ENCODE measurements at regions not wholly inside any gene's neighbourhood (a gene's known extent, or its start where the extent isn't known, plus 50 kb on each side); places are given as distances from the start of the nearest gene placed in this dataset.

DNA sequence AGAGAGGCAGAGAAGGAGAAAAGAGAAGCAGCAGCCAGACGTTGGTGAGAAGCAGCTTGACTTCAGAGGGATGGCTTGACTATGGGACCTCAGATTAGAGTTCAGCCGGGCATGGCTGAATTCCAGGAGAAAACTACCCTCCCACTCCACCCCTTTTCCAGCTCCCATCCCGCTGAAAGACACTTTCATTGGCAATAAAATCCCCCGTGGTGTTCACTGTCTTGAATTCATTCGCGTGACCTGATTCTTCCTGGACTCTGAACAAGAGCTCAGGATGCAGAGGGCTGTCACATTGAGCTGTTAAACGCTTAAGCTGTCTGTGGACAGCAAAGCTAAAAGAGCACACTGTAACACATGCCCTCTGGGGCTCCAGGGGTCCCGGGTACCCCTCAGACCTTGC is 1575.3 kb upstream of the AGA start:
- no peak for ATAC-seq
- WGBS, 2 donors: 57 to 75% methylated on average over 7 to 8 of the region's 8 CpGs
- DNase-seq: no peak

GRCh38 chr4:179027569-179027968 is 1585.3 kb upstream of the AGA start:
- 49 to 58% methylated on average over 4 of the region's 4 CpGs for WGBS, 2 donors
- intact Hi-C loops (cut with DNase I): no loop called here
- no peak overlapping the region for H3K4me3 ChIP-seq

More for the DNA sequence above, 1575.3 kb upstream of the AGA start:
- H3K9me3 ChIP-seq: no peaks in the 10 kb centered on the region
- H3K27ac ChIP-seq: no peak overlapping the region
- TF ChIP-seq, protein P1, sequence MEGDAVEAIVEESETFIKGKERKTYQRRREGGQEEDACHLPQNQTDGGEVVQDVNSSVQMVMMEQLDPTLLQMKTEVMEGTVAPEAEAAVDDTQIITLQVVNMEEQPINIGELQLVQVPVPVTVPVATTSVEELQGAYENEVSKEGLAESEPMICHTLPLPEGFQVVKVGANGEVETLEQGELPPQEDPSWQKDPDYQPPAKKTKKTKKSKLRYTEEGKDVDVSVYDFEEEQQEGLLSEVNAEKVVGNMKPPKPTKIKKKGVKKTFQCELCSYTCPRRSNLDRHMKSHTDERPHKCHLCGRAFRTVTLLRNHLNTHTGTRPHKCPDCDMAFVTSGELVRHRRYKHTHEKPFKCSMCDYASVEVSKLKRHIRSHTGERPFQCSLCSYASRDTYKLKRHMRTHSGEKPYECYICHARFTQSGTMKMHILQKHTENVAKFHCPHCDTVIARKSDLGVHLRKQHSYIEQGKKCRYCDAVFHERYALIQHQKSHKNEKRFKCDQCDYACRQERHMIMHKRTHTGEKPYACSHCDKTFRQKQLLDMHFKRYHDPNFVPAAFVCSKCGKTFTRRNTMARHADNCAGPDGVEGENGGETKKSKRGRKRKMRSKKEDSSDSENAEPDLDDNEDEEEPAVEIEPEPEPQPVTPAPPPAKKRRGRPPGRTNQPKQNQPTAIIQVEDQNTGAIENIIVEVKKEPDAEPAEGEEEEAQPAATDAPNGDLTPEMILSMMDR (IDR thresholded peaks at IDR 0.05): no peak
- TF ChIP-seq POLR2A (IDR thresholded peaks at IDR 0.05): no peak
- intact Hi-C loops (cut with DNase I): no loop called here
- H3K4me1 ChIP-seq: no peaks in the 10 kb centered on the region
- H3K27me3 ChIP-seq: no peaks in the 10 kb centered on the region
- H3K36me3 ChIP-seq (replicated peaks in 1 of 2; ENCODE audit: insufficient read depth in 1 of 2, low read depth in 2 of 2): no peaks in the 10 kb centered on the region
- no peak overlapping the region for H3K4me3 ChIP-seq

DNA sequence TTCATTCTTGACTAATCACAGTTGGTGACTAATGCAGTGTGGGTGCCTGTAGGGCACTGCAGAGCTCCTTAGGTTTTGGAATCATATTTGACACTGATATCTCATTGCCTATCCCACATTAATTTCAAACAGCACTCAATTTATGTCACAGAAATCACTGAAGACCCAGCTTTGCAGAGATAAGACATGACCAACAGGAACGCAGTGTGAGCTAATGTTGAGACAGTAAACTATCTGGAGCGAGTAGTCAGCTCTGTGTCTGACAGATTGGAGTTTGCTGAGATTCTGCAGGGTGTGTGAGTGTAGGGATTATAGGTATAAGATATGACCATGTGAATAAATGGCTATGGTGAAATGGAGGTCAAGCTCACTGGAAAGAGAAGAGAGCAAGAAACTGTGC is 1586.1 kb upstream of the AGA start:
- Histone ChIP-seq H3K36me3 (replicated peaks in 1 of 2; ENCODE audit: insufficient read depth in 1 of 2, low read depth in 2 of 2) (no peaks in the 10 kb centered on the region), H3K27ac (no peak overlapping the region), H3K4me1 (no peaks in the 10 kb centered on the region), H3K4me3 (no peak overlapping the region), H3K9me3 (no peaks in the 10 kb centered on the region), H3K27me3 (no peaks in the 10 kb centered on the region)
- intact Hi-C loops (cut with DNase I): no loop called here
- ATAC-seq (no peak), DNase-seq (no peak)
- 25 to 38% methylated on average over 2 of the region's 2 CpGs for WGBS, 2 donors
- no peak for TF ChIP-seq POLR2A (IDR thresholded peaks at IDR 0.05)

More at GRCh38 chr4:179027569-179027968, 1585.3 kb upstream of the AGA start:
- Histone ChIP-seq H3K36me3 (replicated peaks in 1 of 2; ENCODE audit: insufficient read depth in 1 of 2, low read depth in 2 of 2) (no peaks in the 10 kb centered on the region), H3K9me3 (no peaks in the 10 kb centered on the region), H3K27ac (no peak overlapping the region), H3K27me3 (no peaks in the 10 kb centered on the region), H3K4me1 (no peaks in the 10 kb centered on the region)
- no peak for ATAC-seq
- no peak for DNase-seq
- TF ChIP-seq, protein P1 (IDR thresholded peaks at IDR 0.05): no peak
- no peak for TF ChIP-seq POLR2A (IDR thresholded peaks at IDR 0.05)

DNA sequence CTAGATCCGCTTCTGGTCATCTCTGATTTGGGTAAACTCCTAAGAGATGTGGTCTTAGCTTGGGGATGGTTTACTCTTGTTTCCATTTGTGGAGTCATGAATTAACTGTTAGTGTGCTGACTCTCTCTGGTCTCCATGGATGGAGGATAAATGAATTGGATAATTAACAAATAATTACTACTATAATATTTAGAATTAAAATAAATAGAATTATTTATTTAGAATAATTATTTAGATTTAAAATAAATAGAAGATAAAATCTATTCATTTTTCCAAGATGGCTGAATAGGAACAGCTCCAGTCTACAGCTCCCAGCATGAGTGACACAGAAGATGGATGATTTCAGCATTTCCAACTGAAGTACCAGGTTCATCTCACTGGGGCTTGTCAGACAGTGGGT is 1587.4 kb upstream of the AGA start:
- Histone ChIP-seq H3K27me3 (no peaks in the 10 kb centered on the region), H3K36me3 (replicated peaks in 1 of 2; ENCODE audit: insufficient read depth in 1 of 2, low read depth in 2 of 2) (no peaks in the 10 kb centered on the region), H3K4me1 (no peaks in the 10 kb centered on the region), H3K4me3 (no peak overlapping the region), H3K9me3 (no peaks in the 10 kb centered on the region), H3K27ac (no peak overlapping the region)
- TF ChIP-seq POLR2A (IDR thresholded peaks at IDR 0.05): no peak
- TF ChIP-seq, protein P1 (IDR thresholded peaks at IDR 0.05): no peak
- intact Hi-C loops (cut with DNase I): no loop called here
- DNase-seq: no peak
- ATAC-seq: no peak
- 39 to 59% methylated on average over 1 of the region's 1 CpG for WGBS, 2 donors

GRCh38 chr4:179040259-179040658 is 1598.0 kb upstream of the AGA start:
- Histone ChIP-seq H3K4me3 (no peak overlapping the region), H3K36me3 (replicated peaks in 1 of 2; ENCODE audit: insufficient read depth in 1 of 2, low read depth in 2 of 2) (no peaks in the 10 kb centered on the region), H3K4me1 (no peaks in the 10 kb centered on the region), H3K27me3 (no peaks in the 10 kb centered on the region), H3K9me3 (no peaks in the 10 kb centered on the region), H3K27ac (no peak overlapping the region)
- DNase-seq (no peak), ATAC-seq (no peak)
- 25 to 26% methylated on average over 1 of the region's 1 CpG for WGBS, 2 donors
- intact Hi-C loops (cut with DNase I): no loop called here
- TF ChIP-seq, protein P1 (IDR thresholded peaks at IDR 0.05): no peak
- TF ChIP-seq POLR2A (IDR thresholded peaks at IDR 0.05): no peak
